Hepatocyte (in vitro differentiated cells): ENCODE measurements at regions not wholly inside any gene's neighbourhood (a gene's known extent, or its start where the extent isn't known, plus 50 kb on each side); places are given as distances from the start of the nearest gene placed in this dataset.
"Not testable (repeated sequence)": the region's sequence is repeated elsewhere in the genome, so short reads cannot be mapped to it uniquely, and the experiment has no call there.

Source experiments
- EZH2 ChIP-seq: fragments of 200-600 bp; sonication (generic); IDR thresholded peaks from 2 replicates; pipeline ENCODE4 v1.6.1; 2016; ENCODE audit warnings: antibody characterized with exemption, mild to moderate bottlenecking, borderline replicate concordance
- EZH2phosphoT487 ChIP-seq: fragments of 200-600 bp; sonication (generic); IDR thresholded peaks from one replicate; pipeline ENCODE4 v1.6.1; 2018; ENCODE audit warnings: antibody characterized with exemption, mild to moderate bottlenecking, low read depth, moderate library complexity; ENCODE audit not compliant: unreplicated experiment, severe bottlenecking
- TF ChIP-seq, protein P1 (sequence below): fragments of 200-600 bp; sonication (generic); IDR thresholded peaks from 2 replicates; pipeline ENCODE4 v1.5.1; 2016; ENCODE audit warnings: antibody characterized with exemption, mild to moderate bottlenecking; ENCODE audit not compliant: poor library complexity

- TF ChIP-seq, protein P1, sequence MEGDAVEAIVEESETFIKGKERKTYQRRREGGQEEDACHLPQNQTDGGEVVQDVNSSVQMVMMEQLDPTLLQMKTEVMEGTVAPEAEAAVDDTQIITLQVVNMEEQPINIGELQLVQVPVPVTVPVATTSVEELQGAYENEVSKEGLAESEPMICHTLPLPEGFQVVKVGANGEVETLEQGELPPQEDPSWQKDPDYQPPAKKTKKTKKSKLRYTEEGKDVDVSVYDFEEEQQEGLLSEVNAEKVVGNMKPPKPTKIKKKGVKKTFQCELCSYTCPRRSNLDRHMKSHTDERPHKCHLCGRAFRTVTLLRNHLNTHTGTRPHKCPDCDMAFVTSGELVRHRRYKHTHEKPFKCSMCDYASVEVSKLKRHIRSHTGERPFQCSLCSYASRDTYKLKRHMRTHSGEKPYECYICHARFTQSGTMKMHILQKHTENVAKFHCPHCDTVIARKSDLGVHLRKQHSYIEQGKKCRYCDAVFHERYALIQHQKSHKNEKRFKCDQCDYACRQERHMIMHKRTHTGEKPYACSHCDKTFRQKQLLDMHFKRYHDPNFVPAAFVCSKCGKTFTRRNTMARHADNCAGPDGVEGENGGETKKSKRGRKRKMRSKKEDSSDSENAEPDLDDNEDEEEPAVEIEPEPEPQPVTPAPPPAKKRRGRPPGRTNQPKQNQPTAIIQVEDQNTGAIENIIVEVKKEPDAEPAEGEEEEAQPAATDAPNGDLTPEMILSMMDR, result not testable (repeated sequence)
- not testable (repeated sequence) for TF ChIP-seq EZH2, EZH2phosphoT487
Measured at GRCh38 chr1:24247337-24247736, 60.2 kb upstream of the IFNLR1 start.
